ENCODE measurements at regions not wholly inside any gene's neighbourhood (a gene's known extent, or its start where the extent isn't known, plus 50 kb on each side); places are given as distances from the start of the nearest gene placed in this dataset.

DNA sequence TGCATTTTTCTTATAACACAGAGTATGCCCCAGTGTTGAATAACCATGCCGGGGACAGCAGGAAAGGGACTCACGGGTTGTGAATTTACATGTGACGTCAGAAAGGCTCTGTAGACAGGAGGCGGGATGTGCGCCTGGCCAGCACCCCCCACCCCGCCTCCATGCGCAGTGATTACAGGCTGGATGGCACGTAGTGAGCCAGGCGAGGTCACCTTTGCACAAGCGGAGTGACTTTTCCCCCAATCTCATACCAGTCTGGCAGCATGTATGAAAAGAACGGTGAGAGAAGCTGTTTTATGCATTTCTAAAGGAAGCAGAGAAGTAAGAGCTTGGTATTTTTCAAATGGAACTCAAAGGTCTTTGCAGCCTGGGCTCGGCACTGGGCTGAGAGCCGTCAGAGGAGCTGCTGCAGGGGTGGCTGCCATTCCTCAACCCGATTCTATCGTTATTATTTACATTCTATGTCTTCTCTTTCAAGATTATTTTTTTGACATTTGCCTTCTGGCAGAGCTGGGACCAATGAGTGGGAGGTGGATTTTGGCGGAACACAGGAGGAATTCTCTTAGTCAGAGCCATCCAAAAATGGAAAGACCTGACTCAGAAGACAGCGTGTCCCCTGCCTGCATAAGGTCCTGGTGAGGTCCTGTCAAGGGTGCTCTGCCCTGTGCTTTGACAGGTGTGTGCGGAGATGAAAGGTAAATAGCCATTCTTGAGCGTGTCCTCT lies 115.6 kb upstream of the SLC45A1 start:
- DNase-seq = no peak

DNA sequence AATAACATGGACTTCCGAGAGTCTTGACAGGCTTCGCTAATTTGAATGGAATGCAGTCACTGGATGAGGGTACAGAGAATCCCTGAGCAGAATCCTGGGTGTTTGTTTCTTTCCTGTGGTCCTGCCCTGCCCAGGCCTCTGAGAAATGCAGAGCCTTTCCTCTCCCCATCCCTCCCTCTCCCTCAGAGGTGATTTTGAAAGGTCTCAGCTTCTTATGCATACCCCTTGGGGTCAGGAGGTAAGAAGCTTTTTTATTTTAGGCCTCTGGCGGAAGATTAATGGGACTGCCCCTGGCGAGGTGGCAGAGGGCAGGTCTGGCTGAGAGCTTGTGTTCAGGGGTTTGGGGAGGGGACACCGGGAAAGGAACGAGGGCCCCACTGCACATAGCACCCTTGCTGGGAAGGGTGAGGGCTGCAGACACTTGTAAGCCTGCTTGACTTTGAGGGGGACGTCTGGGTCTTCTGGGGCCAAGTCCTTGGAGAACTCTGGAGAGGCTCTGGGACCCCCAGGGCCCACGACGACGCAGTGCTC lies 116.5 kb upstream of the SLC45A1 start:
- no peak for DNase-seq

DNA sequence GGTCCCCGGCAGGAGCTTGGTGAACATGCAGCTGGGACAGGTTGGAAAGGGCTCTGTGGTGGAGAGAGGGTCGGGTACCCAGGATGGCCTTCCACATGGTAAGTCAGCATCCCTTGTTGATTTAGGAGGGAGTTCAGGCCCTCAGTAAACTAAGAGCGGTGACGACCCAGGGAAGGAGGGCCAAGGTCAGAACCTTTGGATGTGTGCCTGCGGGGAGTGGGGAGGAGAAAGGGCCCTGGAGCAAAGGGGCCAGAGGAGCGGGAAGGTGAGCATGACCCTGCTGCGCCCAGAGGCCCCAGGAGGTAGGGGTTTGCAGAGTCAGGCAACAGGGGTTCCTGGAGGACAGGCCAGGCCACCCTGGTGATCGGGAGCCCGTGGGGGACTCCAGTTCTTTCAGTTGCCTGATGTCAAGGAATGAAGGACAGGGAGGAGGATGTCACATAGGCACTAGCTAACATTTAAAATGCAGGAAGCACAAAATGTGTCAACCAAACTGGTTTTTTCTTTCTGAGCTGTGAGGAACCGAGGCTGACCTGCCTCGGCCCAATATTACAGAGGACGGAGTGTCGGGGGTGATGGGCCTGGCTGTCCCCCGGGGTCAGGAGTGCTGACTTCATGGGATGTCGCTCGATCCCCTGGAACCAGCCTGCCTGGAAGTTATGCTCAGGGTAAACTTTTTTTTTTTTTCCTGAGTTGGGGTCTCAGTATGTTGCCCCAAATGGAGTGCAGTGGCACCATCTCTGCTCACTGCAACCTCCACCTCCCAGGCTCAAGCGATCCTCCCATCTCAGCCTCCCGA lies 117.4 kb upstream of the SLC45A1 start:
- DNase-seq = no peak

DNA sequence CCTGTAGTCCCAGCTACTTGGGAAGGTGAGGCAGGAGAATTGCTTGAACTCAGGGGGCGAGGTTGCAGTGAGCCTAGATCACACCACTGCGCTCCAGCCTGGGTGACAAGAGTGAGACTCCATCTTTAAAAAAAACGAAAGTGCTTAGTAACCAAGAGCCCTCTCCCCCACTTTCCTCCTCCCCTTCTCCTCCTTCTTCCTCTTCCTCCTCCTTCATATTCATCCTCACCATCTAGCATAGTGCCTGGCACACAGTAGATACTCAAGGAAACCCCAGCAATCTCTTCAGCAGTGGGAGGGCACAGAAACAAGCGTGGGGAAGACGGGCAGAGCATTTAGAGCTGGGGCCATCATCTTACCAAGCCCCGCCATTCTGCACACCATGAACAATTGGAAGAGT lies 119.4 kb upstream of the SLC45A1 start:
- DNase-seq = no peak

DNA sequence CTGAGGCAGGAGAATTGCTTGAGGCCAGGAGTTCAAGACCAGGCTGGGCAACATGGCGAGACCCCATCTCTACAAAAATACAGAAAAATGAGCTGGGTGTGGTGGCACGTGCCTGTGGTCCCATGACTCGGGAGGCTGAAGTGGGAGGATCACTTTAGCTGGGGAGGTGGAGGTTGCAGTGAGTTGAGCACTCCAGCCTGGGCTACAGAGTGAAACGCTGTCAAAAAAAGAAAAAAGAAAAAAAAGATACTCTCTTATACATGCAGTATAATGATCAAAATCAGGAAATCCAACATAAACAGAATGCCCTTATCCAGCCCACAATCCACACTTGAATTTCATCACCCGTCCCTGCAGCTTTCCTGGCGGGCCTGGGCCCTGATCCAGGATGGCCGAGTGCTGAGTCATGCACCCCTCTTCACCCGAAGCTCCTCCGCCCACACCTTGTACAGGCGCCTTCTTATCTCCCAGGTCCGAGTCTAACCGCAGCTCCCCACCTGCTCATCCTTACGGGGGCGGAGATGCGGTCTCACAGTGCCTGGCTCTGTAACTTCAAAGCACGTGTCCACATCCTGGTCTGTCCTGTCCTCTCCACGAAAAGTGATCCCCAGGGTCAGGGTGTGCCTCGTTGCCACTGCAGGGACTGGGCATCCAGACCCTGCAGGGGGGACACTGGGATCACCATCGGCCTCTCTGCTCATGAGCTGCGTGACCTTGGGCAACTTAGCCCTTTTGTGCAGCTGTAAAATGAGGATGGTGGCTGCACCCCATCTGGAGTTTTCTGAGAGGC lies 120.2 kb upstream of the SLC45A1 start:
- no peak for DNase-seq

DNA sequence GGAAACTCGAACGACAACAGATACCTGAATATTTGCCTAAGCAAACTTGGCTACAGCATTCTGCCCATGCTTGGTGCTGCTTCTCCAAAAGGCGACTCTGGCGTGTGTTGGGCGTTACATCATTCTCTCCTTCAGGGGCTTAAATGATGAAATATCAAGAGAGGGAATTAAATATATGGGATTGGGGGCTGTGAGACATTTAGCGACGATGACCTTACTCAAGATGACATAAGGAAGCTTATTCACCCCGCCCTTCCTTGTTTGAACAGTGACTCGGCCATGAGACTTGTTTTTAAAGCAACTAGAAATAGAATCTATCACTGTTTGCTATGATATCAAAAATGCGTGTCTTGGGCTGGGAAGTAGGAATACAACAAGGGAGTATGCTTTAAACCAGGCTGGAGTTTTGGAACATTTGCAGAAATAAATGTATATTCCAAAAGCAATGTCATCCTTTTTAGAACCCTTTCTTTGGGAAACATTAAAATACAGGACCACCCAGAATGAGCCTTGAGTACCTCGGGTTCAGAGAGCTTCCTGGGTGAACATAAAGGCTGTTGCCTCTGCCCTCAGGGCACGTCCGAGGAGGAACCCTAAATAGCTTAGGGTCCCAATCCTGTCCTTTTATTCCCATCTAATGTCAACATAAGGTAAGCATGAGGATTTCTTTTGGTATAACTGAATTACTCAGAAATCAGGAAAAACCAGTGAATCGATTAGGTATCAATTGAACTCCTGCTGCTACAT lies 123.3 kb upstream of the SLC45A1 start:
- DNase-seq = no peak

DNA sequence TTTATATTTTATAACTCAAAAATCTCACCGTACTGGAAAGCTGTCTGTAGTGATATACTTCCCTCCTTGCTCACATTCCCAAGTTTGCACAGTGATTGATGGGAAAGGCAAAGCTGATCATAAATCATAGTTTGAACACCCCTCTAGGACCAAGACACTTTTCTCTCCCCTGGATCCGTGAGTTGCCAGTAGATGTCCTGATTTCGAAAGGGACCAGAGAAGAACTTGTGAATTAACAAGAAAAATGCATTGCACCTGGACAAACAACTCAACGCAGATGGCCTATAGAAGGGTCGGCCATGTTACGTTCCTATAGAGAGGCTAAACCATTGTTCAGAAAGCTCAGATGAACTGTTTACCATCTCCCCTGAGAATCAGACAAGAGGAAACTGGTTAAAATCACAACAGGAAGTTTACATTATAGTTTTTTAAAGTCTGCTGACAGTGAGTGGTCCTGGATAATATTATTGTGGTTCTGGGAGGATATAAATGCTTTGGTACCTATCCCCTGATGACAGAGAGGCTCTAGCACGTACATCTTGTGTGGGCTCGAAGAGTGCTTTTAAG lies 124.0 kb upstream of the SLC45A1 start:
- DNase-seq = no peak

DNA sequence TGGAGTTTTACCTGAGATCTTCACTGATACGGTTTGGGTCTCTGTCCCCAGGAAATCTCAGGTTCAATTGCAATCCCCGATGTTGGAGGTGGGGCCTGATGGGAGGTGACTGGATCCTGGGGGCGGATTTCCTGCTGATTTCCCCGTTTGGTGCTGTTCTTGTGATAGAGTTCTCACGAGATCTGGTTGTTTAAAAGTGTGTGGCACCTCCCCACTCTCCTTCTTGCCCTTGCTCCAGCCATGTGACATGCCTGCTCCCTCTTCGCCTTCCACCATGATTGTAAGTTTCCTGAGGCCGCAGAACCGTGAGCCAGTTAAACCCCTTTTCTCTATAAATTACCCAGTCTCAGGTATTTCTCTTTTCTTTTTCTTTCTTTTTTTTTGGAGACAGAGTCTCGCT lies 126.4 kb upstream of the SLC45A1 start:
- no peak for DNase-seq

DNA sequence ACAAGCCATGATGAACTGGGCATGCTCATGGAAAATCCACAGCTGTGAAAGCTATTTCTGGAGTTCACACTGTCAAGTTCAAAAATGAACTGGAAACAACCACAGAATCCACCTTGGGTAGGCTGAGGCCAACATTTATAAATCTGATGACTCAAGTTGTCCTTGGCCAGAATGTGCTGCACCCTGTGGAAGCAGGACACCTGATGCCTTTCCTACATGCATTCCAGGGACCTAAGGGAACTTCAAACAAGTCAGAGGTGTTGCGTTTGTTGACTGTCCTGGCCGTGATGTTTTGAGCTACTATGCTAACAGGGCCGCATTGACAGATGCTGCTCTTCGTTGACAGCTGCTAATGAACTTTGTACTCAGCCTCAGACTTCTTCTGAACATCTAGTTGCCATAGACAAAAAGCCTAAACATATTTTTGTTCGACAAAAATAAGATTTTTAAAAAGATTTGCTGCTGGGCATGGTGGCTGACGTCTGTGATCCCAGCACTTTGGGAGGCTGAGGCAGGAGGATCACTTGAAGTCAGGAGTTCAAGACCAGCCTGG lies 127.9 kb upstream of the SLC45A1 start:
- no peak for DNase-seq

DNA sequence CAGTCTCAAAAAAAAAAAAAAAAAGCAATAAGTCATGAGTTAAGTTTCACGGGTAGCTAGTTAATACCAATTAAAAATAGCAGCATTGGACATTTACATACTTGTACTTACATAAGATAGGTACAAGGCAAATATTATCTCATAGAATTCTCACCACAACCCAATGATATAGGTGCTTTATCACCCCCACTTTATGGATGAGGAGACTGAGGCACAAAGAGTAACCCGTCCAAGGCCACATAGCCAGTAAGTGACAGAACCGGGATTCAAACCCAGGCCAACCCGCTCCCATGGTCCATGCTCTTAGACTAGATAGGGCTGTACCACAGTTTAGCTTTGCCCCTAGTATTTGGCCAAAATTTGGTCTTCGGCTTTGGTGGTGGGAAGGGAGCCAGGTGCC lies 132.5 kb upstream of the SLC45A1 start:
- no peak for DNase-seq

DNA sequence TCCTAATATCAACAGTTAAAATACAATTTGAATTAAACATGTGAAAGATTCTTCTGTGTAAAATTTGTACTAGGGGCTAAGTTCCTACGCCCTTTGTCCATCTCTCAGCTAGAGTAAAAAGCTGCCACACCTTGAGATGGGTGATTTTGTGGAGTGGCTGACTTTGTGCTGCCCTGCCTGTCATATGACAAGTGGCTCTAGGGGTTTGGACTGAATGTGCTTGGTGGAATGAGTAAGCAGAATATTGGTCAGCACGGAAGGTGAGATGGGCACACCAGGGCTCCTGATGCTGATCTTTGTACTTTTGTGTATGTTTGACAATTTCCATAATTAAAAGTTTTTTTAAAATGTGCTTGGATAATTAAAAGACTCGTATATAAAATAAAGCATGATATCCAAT lies 133.6 kb upstream of the SLC45A1 start:
- no peak for DNase-seq

DNA sequence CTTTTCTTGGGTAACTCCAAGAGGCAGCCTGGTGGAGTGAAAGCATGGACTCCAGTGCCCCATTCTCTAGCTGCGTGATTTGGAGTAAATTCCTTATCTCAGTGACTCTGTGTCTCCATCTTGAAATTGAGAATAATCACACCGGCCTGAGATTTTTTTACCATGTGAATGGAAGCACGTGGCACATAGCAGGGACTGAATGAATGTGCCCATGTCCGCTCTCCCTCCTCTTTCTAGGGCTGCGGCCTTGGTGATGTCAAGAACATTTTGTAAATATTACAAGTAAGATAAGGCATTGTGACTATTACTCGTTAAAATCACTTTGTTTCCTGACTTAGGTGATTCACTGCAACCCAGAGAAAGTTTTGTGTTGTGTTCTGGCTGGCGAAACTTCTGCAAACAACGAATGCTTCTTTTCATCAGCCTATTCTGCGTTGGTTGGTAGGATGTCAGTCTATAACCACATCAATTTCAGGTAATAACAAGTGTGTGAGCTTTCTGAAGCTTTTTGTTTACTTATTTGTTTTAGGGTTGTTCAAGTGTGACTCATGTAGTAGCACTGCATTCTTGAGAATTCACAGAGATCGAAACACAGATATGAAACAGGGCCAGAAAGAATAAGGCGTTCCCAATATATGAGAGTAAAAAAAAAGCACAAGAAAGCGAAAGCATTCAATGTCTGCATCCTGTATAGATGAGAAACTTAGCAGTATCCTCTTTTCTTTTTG lies 135.7 kb upstream of the SLC45A1 start:
- DNase-seq = no peak

DNA sequence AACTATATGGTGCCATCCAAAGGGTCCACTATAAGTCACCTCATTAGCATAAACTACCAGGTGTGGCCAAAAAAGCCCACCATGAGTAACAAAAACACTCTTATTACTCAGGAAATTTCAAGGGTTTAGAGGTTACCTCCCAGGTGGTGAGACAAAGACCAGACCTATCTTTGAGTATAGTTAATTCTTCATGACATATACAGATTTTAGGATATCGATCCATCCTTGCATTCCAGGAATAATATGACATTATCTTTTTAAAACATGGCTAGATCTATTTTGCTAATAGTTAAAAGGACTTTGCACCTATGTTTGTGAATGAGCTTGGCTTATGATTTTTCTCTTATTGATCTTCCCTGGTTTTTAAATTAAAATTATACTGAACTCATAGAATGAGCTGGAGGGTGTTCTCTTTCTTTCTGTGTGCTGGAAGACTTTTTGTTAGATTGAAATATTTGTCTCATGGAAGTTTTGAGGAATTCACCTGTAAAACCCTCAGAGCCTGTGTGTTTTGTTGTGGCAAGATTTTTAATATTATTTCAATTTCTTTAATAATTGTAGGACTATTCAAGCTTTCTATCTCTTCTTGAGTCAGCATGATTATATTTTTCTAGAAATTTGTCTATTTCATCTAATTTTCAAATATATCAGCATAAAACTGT lies 138.7 kb upstream of the SLC45A1 start:
- no peak for DNase-seq

DNA sequence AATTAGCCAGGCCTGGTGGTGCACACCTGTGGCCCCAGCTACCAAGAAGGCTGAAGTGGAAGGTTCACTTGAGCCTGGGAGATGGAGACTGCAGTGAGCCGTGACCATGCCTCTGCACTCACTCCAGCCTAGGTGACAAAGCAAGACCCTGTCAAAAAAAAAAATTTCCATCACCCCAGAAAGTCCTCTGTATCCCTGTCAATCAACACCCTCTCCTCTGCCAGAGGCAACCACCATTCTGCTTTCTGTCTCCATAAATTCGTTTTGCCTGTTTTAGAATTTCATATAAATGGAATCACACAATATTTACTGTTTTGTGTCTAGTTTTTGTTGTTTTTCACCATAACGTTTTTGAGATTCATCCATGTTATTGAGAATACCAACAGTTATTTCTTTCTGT lies 141.6 kb upstream of the SLC45A1 start:
- no peak for DNase-seq

DNA sequence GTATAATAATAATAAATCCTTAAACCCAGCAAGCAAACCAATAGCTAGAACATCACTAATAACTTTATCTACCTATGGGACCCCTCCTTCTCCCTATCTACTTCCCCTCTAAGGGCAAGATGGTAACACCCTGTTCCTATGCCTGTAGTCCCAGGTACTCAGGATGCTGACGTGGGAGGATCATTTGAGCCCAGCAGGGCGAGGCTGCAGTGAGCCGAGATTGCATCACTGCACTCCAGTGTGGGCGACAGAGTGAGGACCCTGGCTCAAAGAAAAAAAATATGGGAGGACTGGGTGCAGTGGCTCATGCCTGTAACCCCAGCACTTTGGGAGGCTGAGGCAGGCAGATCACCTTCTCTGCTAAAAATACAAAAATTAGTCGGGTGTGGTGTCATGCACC lies 143.1 kb upstream of the SLC45A1 start:
- DNase-seq = no peak

DNA sequence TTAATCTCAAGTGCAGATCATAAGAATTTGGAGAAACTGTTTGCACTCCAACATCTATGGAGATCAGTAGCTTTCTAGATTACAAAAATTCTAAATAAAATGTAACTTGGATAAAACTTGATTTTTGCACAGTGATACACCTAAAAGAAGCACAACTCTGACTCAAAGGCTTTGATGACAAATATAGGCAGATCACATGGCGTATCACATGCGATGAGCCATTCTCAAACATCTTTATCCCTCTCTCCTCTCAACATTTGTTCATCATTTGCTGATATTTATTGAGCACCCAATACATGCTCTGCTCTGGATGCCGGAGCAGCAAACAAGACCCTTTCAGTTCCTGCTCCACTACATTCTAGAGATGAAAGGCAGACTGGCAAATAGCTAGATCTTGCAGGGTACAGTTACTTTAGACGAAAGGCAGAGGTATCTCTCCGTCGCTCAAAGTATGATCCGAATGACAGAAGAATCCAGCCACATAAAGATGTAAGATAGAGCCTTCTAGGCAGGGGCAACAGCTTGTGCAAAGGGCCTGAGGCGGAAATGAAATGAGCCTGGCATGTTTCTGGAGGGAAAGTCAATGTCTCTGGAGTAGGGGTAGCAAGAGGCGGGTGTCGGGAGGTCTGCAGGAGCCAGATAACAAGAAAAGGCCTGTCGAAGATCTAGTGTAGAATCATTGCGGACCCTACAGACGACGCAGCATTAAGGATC lies 145.8 kb upstream of the ERRFI1 start:
- DNase-seq = no peak

DNA sequence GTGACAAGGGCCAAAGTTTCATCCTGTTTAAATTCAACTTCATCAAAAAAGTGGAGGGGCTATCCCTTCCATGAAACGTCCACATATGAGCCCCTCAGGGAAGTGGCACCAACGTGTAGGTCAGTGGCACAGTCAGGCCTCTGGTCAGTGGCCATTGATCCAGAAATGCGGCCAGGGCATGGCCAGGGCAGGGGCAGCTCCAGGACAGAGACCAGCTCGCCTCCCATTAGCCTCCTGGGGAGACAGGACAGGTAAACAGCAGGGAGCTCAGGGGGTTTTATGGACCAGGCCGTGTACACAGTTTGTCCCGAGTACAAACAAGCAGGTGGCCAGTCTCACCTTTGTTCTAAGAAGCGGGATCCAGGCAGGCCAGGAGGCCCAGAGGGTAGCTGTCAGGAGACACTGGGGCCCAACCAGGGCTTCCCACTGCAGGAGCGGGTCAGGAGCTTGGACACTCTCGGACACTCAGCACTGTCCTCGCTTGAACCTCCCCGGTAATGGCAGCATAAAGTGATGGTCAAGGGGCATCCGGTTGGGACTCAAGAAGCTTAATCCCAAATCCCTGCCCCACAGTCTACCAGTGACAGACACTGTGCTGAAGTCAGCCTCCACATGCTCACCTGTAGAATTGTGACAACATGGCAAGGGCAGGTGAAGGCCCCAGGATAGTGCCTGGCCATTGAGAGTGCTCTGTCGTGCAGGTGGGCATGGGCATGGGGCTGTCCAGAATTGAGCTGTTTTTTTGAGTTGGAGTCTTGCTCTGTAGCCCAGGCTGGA lies 144.1 kb upstream of the ERRFI1 start:
- DNase-seq = no peak

DNA sequence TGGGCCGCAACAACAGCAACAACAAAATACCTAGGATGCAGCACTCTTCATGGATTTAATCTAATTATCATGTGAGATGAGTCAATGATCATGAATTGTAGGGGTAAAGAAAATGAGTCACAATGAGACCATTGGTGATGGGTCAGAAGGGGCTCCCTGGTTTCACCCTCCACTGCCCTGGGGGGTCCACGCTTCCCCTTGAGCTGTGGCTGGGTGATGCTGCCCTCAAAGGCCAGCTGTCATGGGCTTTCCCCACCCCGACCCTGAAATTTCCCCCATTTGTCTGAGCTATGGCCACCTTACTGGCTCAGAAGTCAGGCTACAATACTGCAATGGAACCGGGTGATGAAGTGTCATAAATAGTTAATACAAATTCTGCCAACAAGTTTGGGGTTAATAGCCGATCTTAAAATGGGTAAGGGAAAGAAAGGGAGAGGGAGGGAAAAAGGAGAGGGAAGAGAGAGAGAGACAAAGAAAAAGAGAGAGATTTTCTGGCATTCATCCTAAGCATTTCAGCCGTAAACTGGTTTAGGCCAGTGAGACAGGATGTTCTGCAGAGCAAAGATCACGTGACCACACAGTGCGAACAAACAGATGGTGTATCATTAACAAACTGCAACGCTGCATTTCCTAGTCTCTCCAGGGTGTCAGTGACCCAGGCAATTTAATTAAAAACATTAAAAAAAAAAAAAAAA lies 143.4 kb upstream of the ERRFI1 start:
- peak; percentile 16 for DNase-seq

DNA sequence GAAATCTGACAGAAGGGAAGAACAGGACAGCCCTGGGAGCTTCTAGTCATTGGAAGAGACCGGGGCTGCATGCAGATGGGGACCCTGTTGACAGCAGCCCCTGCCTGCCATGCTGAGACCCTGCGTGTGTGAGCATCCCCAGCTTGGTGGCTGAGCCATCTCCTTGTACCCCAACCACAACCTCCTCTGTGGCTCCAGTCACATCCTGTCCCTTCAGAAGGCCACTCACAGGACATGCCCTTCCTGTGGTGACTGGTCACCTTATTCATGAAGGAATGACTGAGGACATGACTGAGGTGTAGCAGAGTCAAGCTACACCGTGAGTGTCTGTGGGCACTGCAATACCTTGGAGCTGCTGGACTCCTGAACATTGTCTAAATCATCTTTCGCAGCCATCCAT lies 141.8 kb upstream of the ERRFI1 start:
- no peak for DNase-seq
